IMR-90 (cell line): ENCODE measurements at regions not wholly inside any gene's neighbourhood (a gene's known extent, or its start where the extent isn't known, plus 50 kb on each side); places are given as distances from the start of the nearest gene placed in this dataset.

Source experiments
- ATAC-seq: fragments of 200-7000 bp; cut with Tn5 transposase; 2 replicates; pipeline ENCODE4 v1.9.1; 2020; ENCODE audit warnings: low read depth, mild to moderate bottlenecking, moderate library complexity
- BruUV-seq: library from RNA; stranded (reverse); fragments of 400-500 nt; replicated peaks from 2 replicates; lab custom pipeline; 2021; lab: Mats Ljungman, UMichigan
- CTCF ChIA-PET: fragments of 300-600 bp; formaldehyde crosslinking; extraction: SDS; loops from one replicate; lab custom pipeline; 2021; ENCODE audit warnings: antibody characterized with exemption; lab: Yijun Ruan, JAX
- POLR2A ChIA-PET: fragments of 300-600 bp; sonication (Branson Sonifier 250); formaldehyde crosslinking; loops from one replicate; lab custom pipeline; 2022; ENCODE audit warnings: antibody characterized with exemption; ENCODE audit not compliant: unreplicated experiment; lab: Charles Lee
- DNase-seq: peaks from one replicate; pipeline ENCODE4 v3.0.0; 2013
- H2AFZ ChIP-seq: replicated peaks from 2 replicates; pipeline ENCODE3; 2013; ENCODE audit warnings: low read length, mild to moderate bottlenecking; ENCODE audit not compliant: poor library complexity
- H2AK5ac ChIP-seq: 2 replicates; pipeline ENCODE4 v1.6.1; 2013; ENCODE audit warnings: low read depth, low read length, inconsistent platforms
- H2AK9ac ChIP-seq: replicated peaks from 2 replicates; pipeline ENCODE3; 2013; ENCODE audit warnings: mild to moderate bottlenecking, low read depth, low read length, moderate library complexity; ENCODE audit not compliant: poor library complexity
- H2BK120ac ChIP-seq: 2 replicates; pipeline ENCODE4 v1.6.1; 2013; ENCODE audit warnings: low read depth, low read length, inconsistent platforms
- H2BK15ac ChIP-seq: 3 replicates; pipeline ENCODE4 v1.6.1; 2013; ENCODE audit warnings: low read depth, low read length, inconsistent platforms
- H2BK20ac ChIP-seq: 2 replicates; pipeline ENCODE4 v1.6.1; 2013; ENCODE audit warnings: low read depth, mild to moderate bottlenecking, inconsistent platforms, low read length, moderate library complexity
- H2BK5ac ChIP-seq: 2 replicates; pipeline ENCODE4 v1.6.1; 2013; ENCODE audit warnings: mild to moderate bottlenecking, low read depth, low read length, inconsistent platforms; ENCODE audit not compliant: poor library complexity, severe bottlenecking
- H3K14ac ChIP-seq: replicated peaks from 2 replicates; pipeline ENCODE4 v1.6.1; 2013; ENCODE audit warnings: low read depth, low read length, inconsistent platforms
- H3K18ac ChIP-seq: 2 replicates; pipeline ENCODE4 v1.6.1; 2013; ENCODE audit warnings: low read depth, low read length, control low read depth
- H3K23ac ChIP-seq: 2 replicates; pipeline ENCODE4 v1.6.1; 2013; ENCODE audit warnings: low read depth, low read length, inconsistent platforms
- H3K27ac ChIP-seq: 2 replicates; pipeline ENCODE4 v1.5.1; 2013; ENCODE audit warnings: mild to moderate bottlenecking, control low read depth, low read length; ENCODE audit not compliant: insufficient read depth
- H3K27me3 ChIP-seq: 2 replicates; pipeline ENCODE4 v1.6.1; 2013; ENCODE audit warnings: low read length; ENCODE audit not compliant: control insufficient read depth, insufficient read depth
- H3K36me3 ChIP-seq: 2 replicates; pipeline ENCODE4 v1.6.1; 2013; ENCODE audit warnings: low read length, mixed read lengths; ENCODE audit not compliant: control insufficient read depth, insufficient read depth
- H3K4ac ChIP-seq: 2 replicates; pipeline ENCODE4 v1.6.1; 2013; ENCODE audit warnings: low read depth, low read length, inconsistent platforms
- H3K4me1 ChIP-seq: 2 replicates; pipeline ENCODE4 v1.6.1; 2013; ENCODE audit warnings: low read length, mixed read lengths; ENCODE audit not compliant: control insufficient read depth, insufficient read depth
- H3K4me2 ChIP-seq: 2 replicates; pipeline ENCODE4 v1.6.1; 2013; ENCODE audit warnings: low read depth, mild to moderate bottlenecking, control low read depth, low read length, moderate library complexity
- H3K4me3 ChIP-seq: 2 replicates; pipeline ENCODE4 v1.5.1; 2013; ENCODE audit warnings: low read depth, mild to moderate bottlenecking, control low read depth, low read length, moderate library complexity; ENCODE audit not compliant: insufficient read depth
- H3K56ac ChIP-seq: 2 replicates; pipeline ENCODE4 v1.6.1; 2013; ENCODE audit warnings: low read length, inconsistent platforms; ENCODE audit not compliant: insufficient read depth; ENCODE audit errors: extremely low read depth
- H3K79me1 ChIP-seq, 2 experiments: 2 replicates each; pipeline ENCODE4 v1.6.1; 2013; ENCODE audit warnings: low read length in 2 of 2, inconsistent platforms in 1 of 2, low read depth in 1 of 2
- H3K9ac ChIP-seq: 2 replicates; pipeline ENCODE4 v1.6.1; 2013; ENCODE audit warnings: low read depth, low read length, control low read depth
- H3K9me1 ChIP-seq: 2 replicates; pipeline ENCODE4 v1.6.1; 2013; ENCODE audit warnings: low read length, inconsistent platforms; ENCODE audit not compliant: insufficient read depth
- H3K9me3 ChIP-seq: 2 replicates; pipeline ENCODE4 v1.6.1; 2013; ENCODE audit warnings: low read length; ENCODE audit not compliant: control insufficient read depth, insufficient read depth
- H4K20me1 ChIP-seq: 2 replicates; pipeline ENCODE4 v1.6.1; 2013; ENCODE audit warnings: low read length, inconsistent platforms; ENCODE audit not compliant: insufficient read depth
- H4K5ac ChIP-seq: 2 replicates; pipeline ENCODE4 v1.6.1; 2013; ENCODE audit warnings: mild to moderate bottlenecking, low read depth, low read length, control low read depth
- H4K8ac ChIP-seq, 2 experiments: 2 replicates each; pipeline ENCODE4 v1.6.1; 2013; ENCODE audit warnings: low read depth in 2 of 2, low read length in 2 of 2, control low read depth in 1 of 2, inconsistent platforms in 1 of 2
- H4K91ac ChIP-seq: 2 replicates; pipeline ENCODE4 v1.6.1; 2013; ENCODE audit warnings: low read depth, low read length, inconsistent platforms; ENCODE audit not compliant: insufficient read depth
- BHLHE40 ChIP-seq: fragments of 150-350 bp; IDR thresholded peaks from 2 replicates; pipeline ENCODE4 v1.6.1; 2016; ENCODE audit warnings: mild to moderate bottlenecking, low read depth, low read length
- CHD1 ChIP-seq: IDR thresholded peaks from 2 replicates; pipeline ENCODE4 v1.6.1; 2012; ENCODE audit warnings: low read depth, low read length, improper control_type of control experiment
- MXI1 ChIP-seq: IDR thresholded peaks from 2 replicates; pipeline ENCODE4 v1.6.1; 2012; ENCODE audit warnings: low read depth, mild to moderate bottlenecking, low read length, moderate library complexity, borderline replicate concordance
- NFE2L2 ChIP-seq: fragments of 150-350 bp; IDR thresholded peaks from 2 replicates; pipeline ENCODE4 v1.6.1; 2016; ENCODE audit warnings: low read depth, mild to moderate bottlenecking, low read length
- RAD21 ChIP-seq: IDR thresholded peaks from 2 replicates; pipeline ENCODE4 v1.6.1; 2012; ENCODE audit warnings: low read length, improper control_type of control experiment
- RCOR1 ChIP-seq: IDR thresholded peaks from 2 replicates; pipeline ENCODE4 v1.6.1; 2012; ENCODE audit warnings: mild to moderate bottlenecking, low read length, improper control_type of control experiment; ENCODE audit not compliant: insufficient replicate concordance
- SMC3 ChIP-seq: fragments of 150-350 bp; IDR thresholded peaks from 2 replicates; pipeline ENCODE4 v1.6.1; 2016; ENCODE audit warnings: low read depth, mild to moderate bottlenecking, antibody characterized with exemption, low read length, moderate library complexity
- WGBS, 2 experiments: methylation state at CpG; one replicate each; pipeline versions ENCODE4 v1.1.5 to v1.1.7; 2013; ENCODE audit warnings: missing lambda C conversion rate in 2 of 2; ENCODE audit not compliant: insufficient read length in 1 of 2; ENCODE audit errors: extremely low coverage in 2 of 2; 5-methylcytosine and 5-hydroxymethylcytosine counted together
- dilution Hi-C: fragments of 300-500 bp; cut with HindIII; formaldehyde crosslinking; loops from one replicate; pipeline ENCODE4 v1.14.3; 2018; ENCODE audit warnings: low sequenced_read_pairs; ENCODE audit not compliant: unreplicated experiment
- in situ Hi-C: fragments of 300-500 bp; cut with MboI; formaldehyde crosslinking; loops from 3 replicates; pipeline ENCODE4 v1.14.3; 2019; ENCODE audit warnings: low sequenced_read_pairs, inconsistent platforms, mixed read lengths
- intact Hi-C: fragments of 100-400 bp; cut with micrococcal nuclease; formaldehyde crosslinking; loops from 2 replicates; pipeline ENCODE4 v1.10.0; 2022
- TF ChIP-seq, protein P1 (sequence below): fragments of 150-350 bp; IDR thresholded peaks from 2 replicates; pipeline ENCODE4 v1.6.1; 2017; ENCODE audit warnings: mild to moderate bottlenecking, antibody characterized with exemption, low read length, low read depth

DNA sequence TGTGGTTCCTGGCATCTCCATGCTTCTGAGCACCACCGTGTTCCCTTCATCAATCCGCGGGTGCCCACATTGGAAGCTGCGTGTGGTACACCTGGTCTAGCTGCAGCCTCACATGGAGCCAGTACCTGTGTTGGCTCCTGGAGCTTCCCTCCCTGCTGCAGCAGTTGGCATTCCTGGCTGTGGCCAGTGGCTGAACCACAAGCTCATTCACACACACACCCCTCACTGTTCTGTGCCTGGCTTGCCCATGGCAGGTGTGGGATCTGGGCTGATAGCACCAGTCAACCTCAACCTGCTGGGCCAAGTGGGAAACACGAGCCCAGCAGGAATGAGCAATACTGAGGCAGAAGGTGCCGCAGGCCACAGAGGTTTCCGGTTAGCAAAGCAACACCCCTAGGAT is 256.2 kb upstream of the LRFN5 start:
- H2BK20ac ChIP-seq = no peak overlapping the region
- H2AK9ac ChIP-seq = no peak overlapping the region
- H3K36me3 ChIP-seq = no peaks in the 10 kb centered on the region
- no peak overlapping the region for H4K5ac ChIP-seq
- no peak overlapping the region for H2BK5ac ChIP-seq
- H2AK5ac ChIP-seq = no peak overlapping the region
- peaks cover 16% of the 10 kb centered on the region for H3K9me3 ChIP-seq
- H3K18ac ChIP-seq = no peak overlapping the region
- no peaks in the 10 kb centered on the region for H3K27me3 ChIP-seq
- no peak overlapping the region for H2AFZ ChIP-seq
- H3K56ac ChIP-seq = no peak overlapping the region
- H3K4me1 ChIP-seq = no peaks in the 10 kb centered on the region
- in situ Hi-C loops = no loop called here
- H4K20me1 ChIP-seq = no peaks in the 10 kb centered on the region
- DNase-seq (no peak), ATAC-seq (no peak)
- no peak overlapping the region for H2BK15ac ChIP-seq
- intact Hi-C loops = no loop called here
- H3K4me2 ChIP-seq = no peak overlapping the region
- no peaks in the 10 kb centered on the region for H3K9me1 ChIP-seq
- no peak overlapping the region for H3K14ac ChIP-seq
- no peak overlapping the region for H2BK120ac ChIP-seq
- no peak overlapping the region for H3K23ac ChIP-seq
- TF ChIP-seq SMC3 (no peak), BHLHE40 (no peak), CHD1 (no peak), NFE2L2 (no peak), RAD21 (no peak), RCOR1 (no peak), MXI1 (no peak)
- TF ChIP-seq, protein P1, sequence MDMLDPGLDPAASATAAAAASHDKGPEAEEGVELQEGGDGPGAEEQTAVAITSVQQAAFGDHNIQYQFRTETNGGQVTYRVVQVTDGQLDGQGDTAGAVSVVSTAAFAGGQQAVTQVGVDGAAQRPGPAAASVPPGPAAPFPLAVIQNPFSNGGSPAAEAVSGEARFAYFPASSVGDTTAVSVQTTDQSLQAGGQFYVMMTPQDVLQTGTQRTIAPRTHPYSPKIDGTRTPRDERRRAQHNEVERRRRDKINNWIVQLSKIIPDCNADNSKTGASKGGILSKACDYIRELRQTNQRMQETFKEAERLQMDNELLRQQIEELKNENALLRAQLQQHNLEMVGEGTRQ = no peak
- no peaks in the 10 kb centered on the region for H3K79me1 ChIP-seq
- CTCF ChIA-PET = no interaction called here
- no peak overlapping the region for H4K91ac ChIP-seq
- H3K27ac ChIP-seq = no peak overlapping the region
- no peak overlapping the region for H3K9ac ChIP-seq
- no peak overlapping the region for H3K4me3 ChIP-seq
- POLR2A ChIA-PET = no interaction called here
- WGBS, 2 experiments = 60% methylated on average over 2 of the region's 7 CpGs; no CpG with 5 or more reads in 1 of the 2 experiments
- dilution Hi-C loops = no loop called here
- BruUV-seq = no TSS peak
- no peak overlapping the region for H4K8ac ChIP-seq
- no peak overlapping the region for H3K4ac ChIP-seq
